Upper lobe of left lung (tissue), 6 donors: ENCODE measurements at regions not wholly inside any gene's neighbourhood (a gene's known extent, or its start where the extent isn't known, plus 50 kb on each side); places are given as distances from the start of the nearest gene placed in this dataset.

ENCODE experiments used
- ATAC-seq, 2 donors: fragments of 200-7000 bp; cut with Tn5 transposase; one replicate each; pipeline ENCODE4 v1.9.1; 2022; ENCODE audit warnings: mild to moderate bottlenecking in 2 of 2, moderate library complexity in 2 of 2; ENCODE audit not compliant: low FRiP score in 2 of 2
- DNase-seq, 2 donors: peaks; one replicate each; pipeline ENCODE4 v3.0.0-alpha.2; 2019 to 2020
- H3K27ac ChIP-seq, 4 donors: fragments of 200-600 bp; sonication (generic); one replicate each; pipeline ENCODE4 v1.5.1; 2016 to 2019
- H3K27me3 ChIP-seq, 4 donors: fragments of 200-600 bp; sonication (generic); one replicate each; pipeline ENCODE4 v1.5.1; 2017 to 2019
- H3K36me3 ChIP-seq, 4 donors: fragments of 200-600 bp; sonication (generic); one replicate each; pipeline ENCODE4 v1.5.1; 2016 to 2019
- H3K4me1 ChIP-seq, 4 donors: fragments of 200-600 bp; sonication (generic); one replicate each; pipeline ENCODE4 v1.5.1; 2018 to 2019
- H3K4me3 ChIP-seq, 4 donors: fragments of 200-600 bp; sonication (generic); one replicate each; pipeline ENCODE4 v1.5.1; 2017 to 2019; ENCODE audit warnings: mild to moderate bottlenecking in 2 of 4, moderate library complexity in 1 of 4
- H3K9me3 ChIP-seq, 4 donors: fragments of 200-600 bp; sonication (generic); one replicate each; pipeline ENCODE4 v1.5.1; 2018 to 2019
- CTCF ChIP-seq, 6 experiments: fragments of 450-650 bp in 4 of 6; fragments of 200-600 bp in 2 of 6; sonication (generic) in 2 of 6; IDR thresholded peaks; one replicate each; pipeline ENCODE4 v1.5.1; 2016 to 2019; ENCODE audit warnings: antibody characterized with exemption in 6 of 6
- EP300 ChIP-seq, 4 donors: sonication (generic); formaldehyde crosslinking; IDR thresholded peaks; one replicate each; pipeline ENCODE4 v1.5.1; 2017; ENCODE audit warnings: antibody characterized with exemption in 4 of 4, control low read depth in 2 of 4
- POLR2A ChIP-seq, 4 donors: fragments of 450-650 bp; IDR thresholded peaks; one replicate each; pipeline ENCODE4 v1.5.1; 2016 to 2017; ENCODE audit warnings: antibody characterized with exemption in 4 of 4, mild to moderate bottlenecking in 2 of 4
- POLR2AphosphoS5 ChIP-seq, 2 donors: sonication (generic); formaldehyde crosslinking; IDR thresholded peaks; one replicate each; pipeline ENCODE4 v1.5.1; 2017; ENCODE audit warnings: antibody characterized with exemption in 2 of 2
- WGBS, 2 donors: methylation state at CpG; one replicate each; pipeline ENCODE4 v1.1.5; 2017 to 2018; 5-methylcytosine and 5-hydroxymethylcytosine counted together
- donor health status: DM: no; HTN: no; CAD: no; lungs with moderate emphysema.
- donor health status: DM: no; HTN: yes; CAD: no; lungs with severe emphysema.

GRCh38 chrX:150049647-150050046 lies 111.4 kb upstream of the EOLA2 start:
- Histone ChIP-seq H3K4me3 (no peak overlapping the region), H3K27ac (no peak overlapping the region), H3K27me3 (no peaks in the 10 kb centered on the region), H3K4me1 (peaks cover 0 to 4% (median 0%) of the 10 kb centered on the region in 4 donors), H3K36me3 (no peaks in the 10 kb centered on the region), H3K9me3 (no peaks in the 10 kb centered on the region)
- no peak for TF ChIP-seq CTCF (IDR thresholded peaks at IDR 0.05)
- TF ChIP-seq POLR2AphosphoS5 (IDR thresholded peaks at IDR 0.05), result no peak
- TF ChIP-seq EP300 (IDR thresholded peaks at IDR 0.05), result no peak
- no peak for TF ChIP-seq POLR2A (IDR thresholded peaks at IDR 0.05)
- DNase-seq, result no peak
- 36 to 71% methylated on average over 1 to 2 of the region's 2 CpGs for WGBS, 2 donors
- no peak for ATAC-seq

- ATAC-seq (no peak), DNase-seq (no peak)
- Histone ChIP-seq H3K27ac (no peak overlapping the region), H3K9me3 (no peaks in the 10 kb centered on the region), H3K4me3 (no peak overlapping the region), H3K4me1 (peaks cover 0 to 4% (median 0%) of the 10 kb centered on the region in 4 donors), H3K36me3 (no peaks in the 10 kb centered on the region), H3K27me3 (no peaks in the 10 kb centered on the region)
- no peak for TF ChIP-seq POLR2AphosphoS5 (IDR thresholded peaks at IDR 0.05)
- TF ChIP-seq EP300 (IDR thresholded peaks at IDR 0.05), result no peak
- no peak for TF ChIP-seq POLR2A (IDR thresholded peaks at IDR 0.05)
- no peak for TF ChIP-seq CTCF (IDR thresholded peaks at IDR 0.05)
- 85 to 100% methylated on average over 1 of the region's 1 CpG for WGBS, 2 donors
Observed at GRCh38 chrX:150050387-150050786, 112.1 kb upstream of the EOLA2 start.

- no peaks in the 10 kb centered on the region for H3K27me3 ChIP-seq
- no peak overlapping the region for H3K27ac ChIP-seq
- DNase-seq (no peak), ATAC-seq (no peak)
- WGBS, 2 donors, result 61 to 65% methylated on average over 2 of the region's 2 CpGs
- no peak overlapping the region for H3K4me3 ChIP-seq
- no peaks in the 10 kb centered on the region for H3K9me3 ChIP-seq
- H3K4me1 ChIP-seq, result peaks cover 0 to 4% (median 0%) of the 10 kb centered on the region in 4 donors
- no peaks in the 10 kb centered on the region for H3K36me3 ChIP-seq
- no peak for TF ChIP-seq EP300 (IDR thresholded peaks at IDR 0.05)
- no peak for TF ChIP-seq CTCF (IDR thresholded peaks at IDR 0.05)
- no peak for TF ChIP-seq POLR2AphosphoS5 (IDR thresholded peaks at IDR 0.05)
- no peak for TF ChIP-seq POLR2A (IDR thresholded peaks at IDR 0.05)
Observed at GRCh38 chrX:150051096-150051495, 112.8 kb upstream of the EOLA2 start.

DNA sequence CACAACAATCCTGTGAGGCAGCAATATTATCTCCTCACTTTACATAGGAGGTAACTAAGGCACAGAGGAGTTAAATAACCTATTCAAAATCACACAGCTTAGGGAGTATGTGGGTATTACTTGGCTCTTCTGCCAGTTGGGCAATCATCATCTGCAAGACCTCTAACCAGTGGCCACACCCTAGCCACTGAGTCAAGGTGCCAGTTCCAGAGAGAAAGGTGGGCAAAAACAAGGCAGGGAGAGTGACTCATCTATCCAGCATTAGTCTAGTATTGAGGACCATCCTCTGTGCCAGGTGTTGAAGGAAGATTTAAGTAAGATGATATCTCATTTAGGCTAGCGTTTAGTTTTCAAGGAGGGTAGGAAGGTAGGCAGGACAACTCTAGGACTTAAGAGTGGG lies 113.9 kb upstream of the EOLA2 start:
- no peak for TF ChIP-seq CTCF (IDR thresholded peaks at IDR 0.05)
- no peak for TF ChIP-seq EP300 (IDR thresholded peaks at IDR 0.05)
- no peak for TF ChIP-seq POLR2AphosphoS5 (IDR thresholded peaks at IDR 0.05)
- TF ChIP-seq POLR2A (IDR thresholded peaks at IDR 0.05), result no peak
- no peak overlapping the region for H3K4me3 ChIP-seq
- no peak for DNase-seq
- no peak overlapping the region for H3K27ac ChIP-seq
- no peak for ATAC-seq
- no peaks in the 10 kb centered on the region for H3K27me3 ChIP-seq
- 58 to 100% methylated on average over 1 of the region's 1 CpG for WGBS, 2 donors
- H3K36me3 ChIP-seq, result no peaks in the 10 kb centered on the region
- H3K9me3 ChIP-seq, result no peaks in the 10 kb centered on the region
- peaks cover 0 to 4% (median 0%) of the 10 kb centered on the region in 4 donors for H3K4me1 ChIP-seq

GRCh38 chrX:150058728-150059127 lies 120.4 kb upstream of the EOLA2 start:
- Histone ChIP-seq H3K27ac (no peak overlapping the region), H3K4me1 (peaks cover 0 to 3% (median 0%) of the 10 kb centered on the region in 4 donors), H3K27me3 (no peaks in the 10 kb centered on the region), H3K9me3 (no peaks in the 10 kb centered on the region), H3K36me3 (no peaks in the 10 kb centered on the region), H3K4me3 (no peak overlapping the region)
- no peak for TF ChIP-seq CTCF (IDR thresholded peaks at IDR 0.05)
- WGBS, 2 donors, result 70 to 88% methylated on average over 1 of the region's 1 CpG
- ATAC-seq (no peak), DNase-seq (no peak)
